ENCODE measurements at regions not wholly inside any gene's neighbourhood (a gene's known extent, or its start where the extent isn't known, plus 50 kb on each side); places are given as distances from the start of the nearest gene placed in this dataset.
"Not testable (repeated sequence)": the region's sequence is repeated elsewhere in the genome, so short reads cannot be mapped to it uniquely, and the experiment has no call there.

DNA sequence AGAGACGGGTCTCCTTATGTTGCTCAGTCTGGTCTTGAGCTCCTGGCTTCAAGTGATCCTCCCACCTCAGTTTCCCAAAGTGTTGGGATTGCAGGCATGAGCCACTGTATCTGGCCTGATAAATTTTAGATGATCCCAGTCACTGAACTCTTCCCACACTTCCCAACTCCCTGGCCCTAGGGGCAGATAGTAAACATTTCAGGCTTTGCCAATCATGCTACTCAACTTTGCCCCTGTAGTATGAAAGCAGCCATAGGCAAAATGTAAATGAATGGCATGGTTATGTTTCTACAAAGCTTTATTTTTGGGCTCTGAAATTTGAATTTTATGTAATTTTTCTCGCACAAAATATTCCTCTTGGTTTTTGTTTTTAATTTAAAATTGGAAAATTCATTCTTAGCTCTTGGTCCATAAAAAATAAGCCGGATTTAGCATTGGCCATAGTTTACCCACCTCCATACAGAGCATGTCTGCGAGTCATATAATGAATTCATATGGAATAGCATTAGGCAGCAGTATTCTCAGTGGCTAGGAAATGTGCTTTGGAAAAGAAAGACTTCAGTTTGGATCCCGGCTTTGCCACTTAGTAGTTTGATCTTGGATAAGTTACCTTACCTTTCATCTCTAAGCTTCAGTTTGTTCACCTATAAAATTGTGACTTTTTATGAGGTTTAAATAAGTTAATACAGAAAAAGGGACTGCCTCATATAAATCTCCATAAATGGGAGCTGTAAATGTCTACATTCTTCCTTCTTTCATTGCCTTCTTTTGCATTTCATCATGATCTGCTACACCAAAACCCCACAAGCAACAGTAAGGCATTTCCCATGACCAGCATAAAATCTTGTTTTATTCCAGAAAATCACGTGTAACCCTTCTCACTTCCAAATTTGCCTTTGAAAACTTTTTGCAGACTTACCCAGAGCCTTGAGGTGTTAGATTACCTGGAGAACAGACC is 360.3 kb upstream of the TPM1 start:
- Histone ChIP-seq H3K27me3 (ENCODE audit: insufficient read depth, low read depth, low read length) (no peaks in the 10 kb centered on the region), H3K9me3 (ENCODE audit: low read length) (no peaks in the 10 kb centered on the region), H3K9ac (ENCODE audit: low read length) (no peak overlapping the region), H3K4me3 (ENCODE audit: low read length) (no peak overlapping the region), H3K27ac (ENCODE audit: low read length) (no peak overlapping the region), H4K20me1 (ENCODE audit: insufficient read depth) (no peaks in the 10 kb centered on the region), H3K9me2 (ENCODE audit: insufficient read depth, low read length) (no peaks in the 10 kb centered on the region), H3K36me3 (ENCODE audit: insufficient read depth, low read length) (no peaks in the 10 kb centered on the region), H3F3A (ENCODE audit: insufficient read depth, low read length, poor library complexity, severe bottlenecking) (no peaks in the 10 kb centered on the region), H3K4me2 (ENCODE audit: low read length) (no peak overlapping the region), H2AFZ (ENCODE audit: low read depth, low read length) (no peak overlapping the region), H3K79me2 (replicated peaks; ENCODE audit: insufficient read depth, low read length) (no peaks in the 10 kb centered on the region)
- no peak for TF ChIP-seq MXI1 (conservative IDR thresholded peaks at IDR 0.05; ENCODE audit: poor library complexity, severe bottlenecking)
- no peak for TF ChIP-seq CTCF (IDR thresholded peaks at IDR 0.05; ENCODE audit: poor library complexity, severe bottlenecking)
- TF ChIP-seq SMC3 (conservative IDR thresholded peaks at IDR 0.05; ENCODE audit: poor library complexity): no peak
- TF ChIP-seq, protein P1, sequence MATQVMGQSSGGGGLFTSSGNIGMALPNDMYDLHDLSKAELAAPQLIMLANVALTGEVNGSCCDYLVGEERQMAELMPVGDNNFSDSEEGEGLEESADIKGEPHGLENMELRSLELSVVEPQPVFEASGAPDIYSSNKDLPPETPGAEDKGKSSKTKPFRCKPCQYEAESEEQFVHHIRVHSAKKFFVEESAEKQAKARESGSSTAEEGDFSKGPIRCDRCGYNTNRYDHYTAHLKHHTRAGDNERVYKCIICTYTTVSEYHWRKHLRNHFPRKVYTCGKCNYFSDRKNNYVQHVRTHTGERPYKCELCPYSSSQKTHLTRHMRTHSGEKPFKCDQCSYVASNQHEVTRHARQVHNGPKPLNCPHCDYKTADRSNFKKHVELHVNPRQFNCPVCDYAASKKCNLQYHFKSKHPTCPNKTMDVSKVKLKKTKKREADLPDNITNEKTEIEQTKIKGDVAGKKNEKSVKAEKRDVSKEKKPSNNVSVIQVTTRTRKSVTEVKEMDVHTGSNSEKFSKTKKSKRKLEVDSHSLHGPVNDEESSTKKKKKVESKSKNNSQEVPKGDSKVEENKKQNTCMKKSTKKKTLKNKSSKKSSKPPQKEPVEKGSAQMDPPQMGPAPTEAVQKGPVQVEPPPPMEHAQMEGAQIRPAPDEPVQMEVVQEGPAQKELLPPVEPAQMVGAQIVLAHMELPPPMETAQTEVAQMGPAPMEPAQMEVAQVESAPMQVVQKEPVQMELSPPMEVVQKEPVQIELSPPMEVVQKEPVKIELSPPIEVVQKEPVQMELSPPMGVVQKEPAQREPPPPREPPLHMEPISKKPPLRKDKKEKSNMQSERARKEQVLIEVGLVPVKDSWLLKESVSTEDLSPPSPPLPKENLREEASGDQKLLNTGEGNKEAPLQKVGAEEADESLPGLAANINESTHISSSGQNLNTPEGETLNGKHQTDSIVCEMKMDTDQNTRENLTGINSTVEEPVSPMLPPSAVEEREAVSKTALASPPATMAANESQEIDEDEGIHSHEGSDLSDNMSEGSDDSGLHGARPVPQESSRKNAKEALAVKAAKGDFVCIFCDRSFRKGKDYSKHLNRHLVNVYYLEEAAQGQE (IDR thresholded peaks at IDR 0.05; ENCODE audit: borderline replicate concordance): no peak
- no peak for TF ChIP-seq POLR2AphosphoS5 (IDR thresholded peaks at IDR 0.05)
- no peak for TF ChIP-seq EZH2 (IDR thresholded peaks at IDR 0.05; ENCODE audit: borderline replicate concordance, insufficient read depth, low read length, poor library complexity, severe bottlenecking)

DNA sequence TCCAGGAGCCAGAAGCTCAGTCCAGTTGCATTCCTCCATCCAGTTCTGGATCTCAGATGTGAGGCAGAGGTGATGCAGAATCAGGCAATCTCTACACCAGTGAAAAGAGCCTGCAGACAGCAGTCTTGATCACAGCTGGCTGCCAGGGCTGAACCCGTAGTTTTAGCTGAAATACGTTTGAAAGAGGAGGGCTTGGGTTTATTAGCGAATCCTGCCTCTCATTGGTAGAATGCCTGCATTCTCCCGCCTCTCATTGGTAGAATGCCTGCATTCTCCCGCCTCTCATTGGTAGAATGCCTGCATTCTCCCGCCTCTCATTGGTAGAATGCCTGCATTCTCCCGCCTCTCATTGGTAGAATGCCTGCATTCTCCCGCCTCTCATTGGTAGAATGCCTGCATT is 359.4 kb upstream of the TPM1 start:
- H3K27ac ChIP-seq (ENCODE audit: low read length): not testable (repeated sequence)

More for the DNA sequence above, 359.4 kb upstream of the TPM1 start:
- H3F3A ChIP-seq (ENCODE audit: insufficient read depth, low read length, poor library complexity, severe bottlenecking); H3K9me3 ChIP-seq (ENCODE audit: low read length); H3K4me2 ChIP-seq (ENCODE audit: low read length); H2AFZ ChIP-seq (ENCODE audit: low read depth, low read length); H3K4me3 ChIP-seq (ENCODE audit: low read length); H3K79me2 ChIP-seq (replicated peaks; ENCODE audit: insufficient read depth, low read length); H3K27me3 ChIP-seq (ENCODE audit: insufficient read depth, low read depth, low read length); H3K9me2 ChIP-seq (ENCODE audit: insufficient read depth, low read length); H3K9ac ChIP-seq (ENCODE audit: low read length); H3K36me3 ChIP-seq (ENCODE audit: insufficient read depth, low read length); H4K20me1 ChIP-seq (ENCODE audit: insufficient read depth): not testable (repeated sequence)
